Liver (tissue), 8 donors: ENCODE measurements at regions not wholly inside any gene's neighbourhood (a gene's known extent, or its start where the extent isn't known, plus 50 kb on each side); places are given as distances from the start of the nearest gene placed in this dataset.
"Not testable (repeated sequence)": the region's sequence is repeated elsewhere in the genome, so short reads cannot be mapped to it uniquely, and the experiment has no call there.

Source experiments
- DNase-seq: peaks from one replicate; pipeline ENCODE4 v3.0.0-alpha.2; 2017; ENCODE audit warnings: low spot score
- H3K27ac ChIP-seq, 2 donors: one replicate each; pipeline ENCODE4 v1.7.0; 2013; ENCODE audit warnings: inconsistent platforms in 2 of 2, low read length in 2 of 2, control low read depth in 1 of 2, low read depth in 1 of 2, mild to moderate bottlenecking in 1 of 2
- H3K27me3 ChIP-seq, 4 donors: one replicate each; pipeline versions ENCODE4 v1.6.1 to v1.7.0; 2013; ENCODE audit warnings: low read length in 3 of 4, inconsistent platforms in 1 of 4, mild to moderate bottlenecking in 1 of 4, moderate library complexity in 1 of 4; ENCODE audit not compliant: control insufficient read depth in 4 of 4, insufficient read depth in 4 of 4
- H3K36me3 ChIP-seq, 4 donors: one replicate each; pipeline versions ENCODE4 v1.6.1 to v1.7.0; 2013; ENCODE audit warnings: low read length in 3 of 4, mild to moderate bottlenecking in 3 of 4, low read depth in 1 of 4, moderate library complexity in 1 of 4; ENCODE audit not compliant: control insufficient read depth in 4 of 4, insufficient read depth in 3 of 4
- H3K4me1 ChIP-seq, 4 donors: one replicate each; pipeline versions ENCODE4 v1.6.1 to v1.7.0; 2013; ENCODE audit warnings: low read length in 3 of 4, mild to moderate bottlenecking in 3 of 4, moderate library complexity in 1 of 4; ENCODE audit not compliant: control insufficient read depth in 4 of 4, insufficient read depth in 4 of 4
- H3K4me3 ChIP-seq, 3 donors: one replicate each; pipeline versions ENCODE4 v1.6.1 to v1.7.0; 2013; ENCODE audit warnings: low read length in 3 of 3, control low read depth in 1 of 3, low read depth in 1 of 3, mild to moderate bottlenecking in 1 of 3
- H3K9ac ChIP-seq, 2 donors: one replicate each; pipeline ENCODE4 v1.7.0; 2013; ENCODE audit warnings: low read length in 2 of 2, mild to moderate bottlenecking in 2 of 2, moderate library complexity in 2 of 2, control low read depth in 1 of 2, low read depth in 1 of 2
- H3K9me3 ChIP-seq, 4 donors: one replicate each; pipeline versions ENCODE4 v1.6.1 to v1.7.0; 2013; ENCODE audit warnings: low read length in 3 of 4; ENCODE audit not compliant: control insufficient read depth in 4 of 4
- ATF3 ChIP-seq: IDR thresholded peaks from 2 replicates; pipeline ENCODE4 v1.6.1; 2016; ENCODE audit warnings: antibody characterized with exemption
- CTCF ChIP-seq: fragments of 150-350 bp; IDR thresholded peaks from 2 replicates; pipeline ENCODE4 v1.5.1; 2017; ENCODE audit warnings: improper control_type of control experiment, low read depth, low read length; ENCODE audit not compliant: missing input control
- EGR1 ChIP-seq, 2 donors: IDR thresholded peaks; 2 replicates each; pipeline ENCODE4 v1.6.1; 2016 to 2018; ENCODE audit warnings: antibody characterized with exemption in 2 of 2, low read depth in 2 of 2
- FOXA1 ChIP-seq: IDR thresholded peaks from 2 replicates; pipeline ENCODE4 v1.6.1; 2016; ENCODE audit warnings: antibody characterized with exemption
- FOXA2 ChIP-seq: IDR thresholded peaks from 2 replicates; pipeline ENCODE4 v1.6.1; 2016; ENCODE audit warnings: antibody characterized with exemption
- HNF4A ChIP-seq, 2 donors: conservative IDR thresholded peaks; 2 replicates each; pipeline ENCODE4 v1.6.1; 2016; ENCODE audit warnings: antibody characterized with exemption in 2 of 2, mild to moderate bottlenecking in 2 of 2
- HNF4G ChIP-seq: IDR thresholded peaks from 2 replicates; pipeline ENCODE4 v1.6.1; 2016; ENCODE audit warnings: antibody characterized with exemption
- JUND ChIP-seq, 2 donors: IDR thresholded peaks; 2 replicates each; pipeline ENCODE4 v1.6.1; 2016; ENCODE audit warnings: antibody characterized with exemption in 2 of 2
- MAX ChIP-seq: IDR thresholded peaks from 2 replicates; pipeline ENCODE4 v1.6.1; 2016; ENCODE audit warnings: antibody characterized with exemption
- NR2F2 ChIP-seq: IDR thresholded peaks from 2 replicates; pipeline ENCODE4 v1.6.1; 2016; ENCODE audit warnings: antibody characterized with exemption
- RAD21 ChIP-seq, 2 donors: IDR thresholded peaks; 2 replicates each; pipeline ENCODE4 v1.6.1; 2016; ENCODE audit warnings: antibody characterized with exemption in 2 of 2, mild to moderate bottlenecking in 2 of 2
- REST ChIP-seq: IDR thresholded peaks from 2 replicates; pipeline ENCODE4 v1.6.1; 2016; ENCODE audit warnings: antibody characterized with exemption, mild to moderate bottlenecking
- RXRA ChIP-seq, 2 donors: IDR thresholded peaks; 2 replicates each; pipeline ENCODE4 v1.6.1; 2017 to 2018; ENCODE audit warnings: antibody characterized with exemption in 2 of 2, mild to moderate bottlenecking in 1 of 2
- SP1 ChIP-seq: IDR thresholded peaks from 2 replicates; pipeline ENCODE4 v1.6.1; 2018; ENCODE audit warnings: antibody characterized with exemption, mild to moderate bottlenecking
- TAF1 ChIP-seq: conservative IDR thresholded peaks from 2 replicates; pipeline ENCODE4 v1.6.1; 2016; ENCODE audit warnings: antibody characterized with exemption, mild to moderate bottlenecking
- YY1 ChIP-seq: IDR thresholded peaks from 2 replicates; pipeline ENCODE4 v1.6.1; 2016; ENCODE audit warnings: antibody characterized with exemption, mild to moderate bottlenecking
- ZBTB33 ChIP-seq: IDR thresholded peaks from 2 replicates; pipeline ENCODE4 v1.6.1; 2016; ENCODE audit warnings: antibody characterized with exemption
- WGBS: extraction: QIAGEN DNeasy Blood & Tissue Kit; methylation state at CpG from one replicate; pipeline ENCODE4 v1.1.7; 2013; 5-methylcytosine and 5-hydroxymethylcytosine counted together
- donor health status: healthy.
- donor health status: healthy.
- donor health status: healthy.
- donor health status: healthy.
- donor health status: healthy.

GRCh38 chrX:1709277-1709676, 94.4 kb downstream of the ASMT start:
- not testable (repeated sequence) for H3K36me3 ChIP-seq, H3K27me3 ChIP-seq, H3K4me1 ChIP-seq, DNase-seq, H3K9me3 ChIP-seq, H3K4me3 ChIP-seq, H3K9ac ChIP-seq, H3K27ac ChIP-seq
- 94% methylated on average over 23 of the region's 25 CpGs for WGBS

- Histone ChIP-seq H3K27ac (no peak overlapping the region), H3K4me3 (no peak overlapping the region), H3K27me3 (no peaks in the 10 kb centered on the region), H3K9ac (no peak overlapping the region), H3K9me3 (no peaks in the 10 kb centered on the region), H3K36me3 (no peaks in the 10 kb centered on the region), H3K4me1 (no peaks in the 10 kb centered on the region)
- WGBS, result 53% methylated on average over 2 of the region's 2 CpGs
- TF ChIP-seq ZBTB33, result no peak
- TF ChIP-seq HNF4G, result no peak
- TF ChIP-seq EGR1 (IDR thresholded peaks at IDR 0.05; ENCODE audit: low read depth in 2 of 2), result no peak
- TF ChIP-seq TAF1, result no peak
- no peak for TF ChIP-seq FOXA1
- no peak for TF ChIP-seq NR2F2
- no peak for TF ChIP-seq FOXA2
- TF ChIP-seq JUND (IDR thresholded peaks at IDR 0.05), result no peak
- TF ChIP-seq ATF3, result no peak
- no peak for TF ChIP-seq SP1
- TF ChIP-seq REST, result no peak
- no peak for TF ChIP-seq MAX
- TF ChIP-seq YY1, result no peak
- TF ChIP-seq RXRA (IDR thresholded peaks at IDR 0.05), result no peak
- no peak for TF ChIP-seq RAD21 (IDR thresholded peaks at IDR 0.05)
- no peak for DNase-seq
These were observed 98.4 kb downstream of the ASMT start for GRCh38 chrX:1713296-1713695.

GRCh38 chrX:1717373-1717772, 102.5 kb downstream of the ASMT start:
- Histone ChIP-seq H3K4me1 (no peaks in the 10 kb centered on the region), H3K27me3 (no peaks in the 10 kb centered on the region), H3K9ac (no peak overlapping the region), H3K27ac (no peak overlapping the region), H3K9me3 (no peaks in the 10 kb centered on the region), H3K4me3 (no peak overlapping the region), H3K36me3 (no peaks in the 10 kb centered on the region)
- DNase-seq, result no peak
- 77% methylated on average over 8 of the region's 8 CpGs for WGBS
- TF ChIP-seq HNF4A (conservative IDR thresholded peaks at IDR 0.05), result no peak
- TF ChIP-seq HNF4G, result no peak
- TF ChIP-seq CTCF, result no peak
- no peak for TF ChIP-seq MAX
- TF ChIP-seq RAD21 (IDR thresholded peaks at IDR 0.05), result no peak
- TF ChIP-seq JUND (IDR thresholded peaks at IDR 0.05), result no peak
- no peak for TF ChIP-seq RXRA (IDR thresholded peaks at IDR 0.05)
- no peak for TF ChIP-seq NR2F2
- TF ChIP-seq YY1, result no peak
- TF ChIP-seq SP1, result no peak
- no peak for TF ChIP-seq ZBTB33
